ENCODE measurements at regions not wholly inside any gene's neighbourhood (a gene's known extent, or its start where the extent isn't known, plus 50 kb on each side); places are given as distances from the start of the nearest gene placed in this dataset.
A peak's percentile ranks its signal among the peaks of the same experiment; 100 is the strongest.

- 28 to 29% methylated on average over 1 of the region's 1 CpG for WGBS, 2 experiments
- Histone ChIP-seq H3K27me3 (ENCODE audit: control insufficient read depth, insufficient read depth, low read length, poor library complexity, severe bottlenecking) (no peaks in the 10 kb centered on the region), H3K4me3 (ENCODE audit: insufficient read depth, low read depth, low read length) (no peak overlapping the region), H3K9me3 (ENCODE audit: control insufficient read depth, low read length) (no peaks in the 10 kb centered on the region), H3K27ac (ENCODE audit: insufficient read depth, low read depth, low read length, poor library complexity, severe bottlenecking) (no peak overlapping the region), H3K36me3 (ENCODE audit: control insufficient read depth, insufficient read depth, low read length) (no peaks in the 10 kb centered on the region), H3K4me1 (ENCODE audit: control insufficient read depth, insufficient read depth, low read length) (peaks cover 13% of the 10 kb centered on the region)
Measured at GRCh38 chr1:58862728-58863385, 79.0 kb upstream of the JUN start.

GRCh38 chr1:58864654-58865053 lies 80.8 kb upstream of the JUN start:
- no peaks in the 10 kb centered on the region for H3K9me3 ChIP-seq (ENCODE audit: control insufficient read depth, low read length)
- no peaks in the 10 kb centered on the region for H3K27me3 ChIP-seq (ENCODE audit: control insufficient read depth, insufficient read depth, low read length, poor library complexity, severe bottlenecking)
- no peaks in the 10 kb centered on the region for H3K36me3 ChIP-seq (ENCODE audit: control insufficient read depth, insufficient read depth, low read length)
- no peak overlapping the region for H3K4me3 ChIP-seq (ENCODE audit: insufficient read depth, low read depth, low read length)
- H3K4me1 ChIP-seq (ENCODE audit: control insufficient read depth, insufficient read depth, low read length): peaks cover 13% of the 10 kb centered on the region
- 97% methylated on average over 2 of the region's 2 CpGs for WGBS, 2 experiments
- no peak overlapping the region for H3K27ac ChIP-seq (ENCODE audit: insufficient read depth, low read depth, low read length, poor library complexity, severe bottlenecking)

- 96 to 100% methylated on average over 1 to 2 of the region's 2 CpGs for WGBS, 2 experiments
- no peaks in the 10 kb centered on the region for H3K27me3 ChIP-seq (ENCODE audit: control insufficient read depth, insufficient read depth, low read length, poor library complexity, severe bottlenecking)
- peaks cover 13% of the 10 kb centered on the region for H3K4me1 ChIP-seq (ENCODE audit: control insufficient read depth, insufficient read depth, low read length)
- no peaks in the 10 kb centered on the region for H3K9me3 ChIP-seq (ENCODE audit: control insufficient read depth, low read length)
- no peak overlapping the region for H3K27ac ChIP-seq (ENCODE audit: insufficient read depth, low read depth, low read length, poor library complexity, severe bottlenecking)
- no peak overlapping the region for H3K4me3 ChIP-seq (ENCODE audit: insufficient read depth, low read depth, low read length)
- no peaks in the 10 kb centered on the region for H3K36me3 ChIP-seq (ENCODE audit: control insufficient read depth, insufficient read depth, low read length)
Measured at GRCh38 chr1:58866578-58866977, 82.7 kb upstream of the JUN start.

GRCh38 chr1:58869638-58870297 lies 85.9 kb upstream of the JUN start:
- Histone ChIP-seq H3K4me1 (ENCODE audit: control insufficient read depth, insufficient read depth, low read length) (peaks cover 10% of the 10 kb centered on the region), H3K27ac (ENCODE audit: insufficient read depth, low read depth, low read length, poor library complexity, severe bottlenecking) (no peak overlapping the region)

GRCh38 chr1:58870298-58870676 lies 86.4 kb upstream of the JUN start:
- Histone ChIP-seq H3K27ac (ENCODE audit: insufficient read depth, low read depth, low read length, poor library complexity, severe bottlenecking) (no peak overlapping the region), H3K36me3 (ENCODE audit: control insufficient read depth, insufficient read depth, low read length) (no peaks in the 10 kb centered on the region), H3K4me3 (ENCODE audit: insufficient read depth, low read depth, low read length) (no peak overlapping the region), H3K27me3 (ENCODE audit: control insufficient read depth, insufficient read depth, low read length, poor library complexity, severe bottlenecking) (no peaks in the 10 kb centered on the region), H3K4me1 (ENCODE audit: control insufficient read depth, insufficient read depth, low read length) (peaks cover 13% of the 10 kb centered on the region), H3K9me3 (ENCODE audit: control insufficient read depth, low read length) (no peaks in the 10 kb centered on the region)
- 84 to 87% methylated on average over 2 of the region's 2 CpGs for WGBS, 2 experiments

More at GRCh38 chr1:58869638-58870297, 85.9 kb upstream of the JUN start:
- 93 to 94% methylated on average over 3 of the region's 3 CpGs for WGBS, 2 experiments
- no peaks in the 10 kb centered on the region for H3K9me3 ChIP-seq (ENCODE audit: control insufficient read depth, low read length)
- H3K27me3 ChIP-seq (ENCODE audit: control insufficient read depth, insufficient read depth, low read length, poor library complexity, severe bottlenecking): no peaks in the 10 kb centered on the region
- H3K36me3 ChIP-seq (ENCODE audit: control insufficient read depth, insufficient read depth, low read length): no peaks in the 10 kb centered on the region
- no peak overlapping the region for H3K4me3 ChIP-seq (ENCODE audit: insufficient read depth, low read depth, low read length)

GRCh38 chr1:58874342-58874741 lies 90.5 kb upstream of the JUN start:
- H3K36me3 ChIP-seq (ENCODE audit: control insufficient read depth, insufficient read depth, low read length): no peaks in the 10 kb centered on the region
- peaks cover 20% of the 10 kb centered on the region for H3K4me1 ChIP-seq (ENCODE audit: control insufficient read depth, insufficient read depth, low read length)
- no peak overlapping the region for H3K4me3 ChIP-seq (ENCODE audit: insufficient read depth, low read depth, low read length)
- no peaks in the 10 kb centered on the region for H3K9me3 ChIP-seq (ENCODE audit: control insufficient read depth, low read length)
- peak overlapping the region; percentile 96 for H3K27ac ChIP-seq (ENCODE audit: insufficient read depth, low read depth, low read length, poor library complexity, severe bottlenecking)
- no peaks in the 10 kb centered on the region for H3K27me3 ChIP-seq (ENCODE audit: control insufficient read depth, insufficient read depth, low read length, poor library complexity, severe bottlenecking)

- WGBS, 2 experiments: 42 to 56% methylated on average over 11 to 12 of the region's 12 CpGs
- Histone ChIP-seq H3K27me3 (ENCODE audit: control insufficient read depth, insufficient read depth, low read length, poor library complexity, severe bottlenecking) (no peaks in the 10 kb centered on the region), H3K27ac (ENCODE audit: insufficient read depth, low read depth, low read length, poor library complexity, severe bottlenecking) (peak overlapping the region; percentile 96), H3K4me3 (ENCODE audit: insufficient read depth, low read depth, low read length) (no peak overlapping the region), H3K4me1 (ENCODE audit: control insufficient read depth, insufficient read depth, low read length) (peaks cover 20% of the 10 kb centered on the region), H3K9me3 (ENCODE audit: control insufficient read depth, low read length) (no peaks in the 10 kb centered on the region), H3K36me3 (ENCODE audit: control insufficient read depth, insufficient read depth, low read length) (no peaks in the 10 kb centered on the region)
Measured at GRCh38 chr1:58874757-58875755, 91.2 kb upstream of the JUN start.

GRCh38 chr1:58879464-58879863 lies 95.6 kb upstream of the JUN start:
- 98 to 100% methylated on average over 2 of the region's 2 CpGs for WGBS, 2 experiments
- no peak overlapping the region for H3K4me3 ChIP-seq (ENCODE audit: insufficient read depth, low read depth, low read length)
- peaks cover 13% of the 10 kb centered on the region for H3K4me1 ChIP-seq (ENCODE audit: control insufficient read depth, insufficient read depth, low read length)
- H3K36me3 ChIP-seq (ENCODE audit: control insufficient read depth, insufficient read depth, low read length): no peaks in the 10 kb centered on the region
- no peak overlapping the region for H3K27ac ChIP-seq (ENCODE audit: insufficient read depth, low read depth, low read length, poor library complexity, severe bottlenecking)
- H3K9me3 ChIP-seq (ENCODE audit: control insufficient read depth, low read length): no peaks in the 10 kb centered on the region
- no peaks in the 10 kb centered on the region for H3K27me3 ChIP-seq (ENCODE audit: control insufficient read depth, insufficient read depth, low read length, poor library complexity, severe bottlenecking)

GRCh38 chr1:58880592-58880991 lies 96.7 kb upstream of the JUN start:
- H3K9me3 ChIP-seq (ENCODE audit: control insufficient read depth, low read length): no peaks in the 10 kb centered on the region
- no peak overlapping the region for H3K27ac ChIP-seq (ENCODE audit: insufficient read depth, low read depth, low read length, poor library complexity, severe bottlenecking)
- peaks cover 4% of the 10 kb centered on the region for H3K4me1 ChIP-seq (ENCODE audit: control insufficient read depth, insufficient read depth, low read length)
- H3K27me3 ChIP-seq (ENCODE audit: control insufficient read depth, insufficient read depth, low read length, poor library complexity, severe bottlenecking): no peaks in the 10 kb centered on the region
- no peaks in the 10 kb centered on the region for H3K36me3 ChIP-seq (ENCODE audit: control insufficient read depth, insufficient read depth, low read length)
- WGBS, 2 experiments: 98 to 100% methylated on average over 2 of the region's 2 CpGs
- H3K4me3 ChIP-seq (ENCODE audit: insufficient read depth, low read depth, low read length): no peak overlapping the region

- Histone ChIP-seq H3K4me3 (ENCODE audit: insufficient read depth, low read depth, low read length) (no peak overlapping the region), H3K9me3 (ENCODE audit: control insufficient read depth, low read length) (no peaks in the 10 kb centered on the region), H3K27ac (ENCODE audit: insufficient read depth, low read depth, low read length, poor library complexity, severe bottlenecking) (no peak overlapping the region), H3K4me1 (ENCODE audit: control insufficient read depth, insufficient read depth, low read length) (no peaks in the 10 kb centered on the region), H3K27me3 (ENCODE audit: control insufficient read depth, insufficient read depth, low read length, poor library complexity, severe bottlenecking) (no peaks in the 10 kb centered on the region), H3K36me3 (ENCODE audit: control insufficient read depth, insufficient read depth, low read length) (no peaks in the 10 kb centered on the region)
- WGBS, 2 experiments: 71 to 82% methylated on average over 3 of the region's 3 CpGs
Measured at GRCh38 chr1:58881471-58881994, 97.7 kb upstream of the JUN start.

All from ectodermal cell (in vitro differentiated cells).